GM21390 (cell line): ENCODE measurements at regions not wholly inside any gene's neighbourhood (a gene's known extent, or its start where the extent isn't known, plus 50 kb on each side); places are given as distances from the start of the nearest gene placed in this dataset.

Experiments used
- ATAC-seq: cut with Tn5 transposase; IDR thresholded peaks from one replicate; pipeline ENCODE4 v1.9.1; 2021; ENCODE audit not compliant: unreplicated experiment

GRCh38 chr16:5374184-5374583 lies 276.6 kb upstream of the EEF2KMT start:
- no peak for ATAC-seq

GRCh38 chr16:5367951-5368350 lies 270.4 kb upstream of the EEF2KMT start:
- ATAC-seq, result no peak

DNA sequence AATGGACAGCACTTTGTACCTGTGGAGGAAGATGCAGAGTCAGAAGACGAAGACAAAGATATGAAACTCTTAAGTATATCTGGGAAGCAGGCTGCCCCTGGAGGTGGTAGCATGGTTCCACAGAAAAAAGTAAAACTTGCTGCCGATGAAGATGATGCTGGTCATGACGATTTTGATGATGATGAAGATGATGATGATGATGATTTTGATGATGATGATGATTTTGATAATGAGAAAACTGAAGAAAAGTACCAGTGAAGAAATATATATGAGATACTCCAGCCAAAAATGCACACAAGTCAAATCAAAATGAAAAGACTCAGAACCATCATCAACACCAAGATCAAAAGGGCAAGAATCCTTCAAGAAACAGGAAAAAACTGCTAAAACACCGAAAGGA lies 268.5 kb upstream of the EEF2KMT start:
- ATAC-seq, result no peak

- ATAC-seq, result no peak
Observed at GRCh38 chr16:5364186-5364585, 266.6 kb upstream of the EEF2KMT start.

GRCh38 chr16:5361322-5361721 lies 263.7 kb upstream of the EEF2KMT start:
- ATAC-seq, result no peak

- no peak for ATAC-seq
Observed at GRCh38 chr16:5354645-5355044, 257.1 kb upstream of the EEF2KMT start.

- ATAC-seq, result no peak
Observed at GRCh38 chr16:5349670-5350517, 252.3 kb upstream of the EEF2KMT start.

GRCh38 chr16:5349101-5349500 lies 251.5 kb upstream of the EEF2KMT start:
- no peak for ATAC-seq

DNA sequence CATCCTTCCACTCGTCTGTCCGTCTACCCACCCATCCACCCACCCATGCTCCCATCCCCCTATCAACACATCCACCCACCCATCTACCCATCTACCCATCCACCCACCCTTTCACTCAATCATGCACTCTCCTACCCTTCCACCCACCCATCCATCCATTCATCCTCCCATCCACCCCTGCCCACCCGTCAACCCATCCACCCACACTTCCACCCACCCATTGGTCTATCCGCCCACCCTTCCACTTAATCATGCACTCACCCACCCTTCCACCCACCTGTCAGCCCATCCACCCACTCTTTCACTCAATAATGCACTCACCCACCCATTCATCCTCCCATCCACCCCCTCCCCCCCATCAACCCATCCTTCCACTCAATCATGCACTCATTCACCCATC lies 250.0 kb upstream of the EEF2KMT start:
- ATAC-seq, result no peak

DNA sequence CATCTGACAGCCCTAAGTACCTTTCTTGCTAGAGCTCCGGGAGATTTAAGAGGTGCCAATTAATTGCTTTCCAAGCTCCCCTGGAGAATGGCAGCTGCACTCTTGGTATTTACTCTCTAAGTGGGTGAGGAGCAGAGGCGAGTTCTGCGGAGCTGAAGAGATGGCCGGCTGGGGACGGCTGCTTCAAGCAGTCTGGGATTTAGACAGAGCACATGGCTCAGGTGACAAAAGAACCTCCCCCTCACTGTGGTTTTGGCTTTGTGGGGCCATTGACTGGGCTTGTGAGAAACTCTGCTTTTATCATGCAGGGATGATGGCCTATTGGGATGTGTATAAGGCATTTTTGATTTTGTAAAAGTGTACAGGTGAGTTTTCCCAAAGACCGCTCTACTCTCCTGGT lies 239.3 kb upstream of the EEF2KMT start:
- no peak for ATAC-seq

DNA sequence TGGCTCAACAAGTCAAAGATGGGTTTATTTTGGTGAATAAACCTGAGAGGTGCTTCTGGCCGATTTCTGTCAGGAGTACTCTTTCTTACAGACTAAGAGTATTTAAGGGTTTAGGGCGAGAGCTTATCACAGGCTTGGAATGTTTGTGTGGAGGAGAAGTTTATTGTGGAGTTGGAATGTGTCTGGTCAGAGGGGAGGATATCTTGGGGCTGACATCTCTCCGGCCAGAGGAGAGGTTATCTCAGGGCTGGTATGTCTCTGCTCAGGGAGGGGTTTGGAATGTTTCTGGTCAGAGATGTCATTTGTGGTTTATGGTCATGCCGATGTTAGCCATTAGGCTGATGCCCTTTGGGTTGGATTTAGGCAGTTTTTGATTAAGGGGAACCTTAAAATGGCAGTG lies 236.4 kb upstream of the EEF2KMT start:
- ATAC-seq, result no peak

- no peak for ATAC-seq
Observed at GRCh38 chr16:5333126-5333525, 235.5 kb upstream of the EEF2KMT start.

- ATAC-seq, result no peak
Observed at GRCh38 chr16:5330058-5330457, 232.5 kb upstream of the EEF2KMT start.

DNA sequence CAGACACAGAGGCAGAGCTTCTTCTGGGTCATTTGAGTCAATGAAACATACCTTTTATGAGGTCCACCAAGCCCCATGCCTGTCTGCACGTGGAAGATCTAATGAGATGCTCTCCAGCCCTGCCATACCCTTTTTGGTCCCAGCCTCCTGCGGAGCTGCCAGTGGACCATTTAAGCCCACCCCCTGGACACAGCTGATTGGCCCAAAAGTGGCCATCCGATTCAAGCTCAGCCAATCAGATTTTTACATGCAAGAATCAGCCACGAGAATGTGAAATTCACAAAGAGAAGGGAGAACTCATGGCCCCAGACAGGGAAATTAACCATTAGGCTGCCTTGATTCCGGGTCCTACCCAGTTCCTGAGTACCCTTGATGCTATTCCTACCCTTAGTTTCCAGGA lies 231.0 kb upstream of the EEF2KMT start:
- ATAC-seq, result no peak

DNA sequence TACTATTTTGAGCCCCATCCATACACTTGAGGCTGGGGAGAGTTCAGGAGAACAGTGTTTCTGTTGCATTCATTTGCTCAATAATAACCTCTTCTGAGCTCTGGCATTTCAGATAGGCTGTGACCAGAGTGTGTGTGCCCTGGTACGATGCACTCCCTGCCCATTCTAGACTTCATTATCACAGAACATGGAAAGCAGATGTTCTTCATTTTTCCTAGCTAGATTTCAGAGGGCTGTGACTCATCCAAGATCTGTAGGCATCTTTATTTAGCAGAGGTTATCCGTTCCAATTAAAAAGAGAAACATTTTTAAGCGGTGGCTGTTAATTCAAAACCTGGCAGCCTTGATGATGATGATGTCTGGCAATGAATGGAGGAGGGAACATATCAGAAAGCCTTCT lies 228.8 kb upstream of the EEF2KMT start:
- no peak for ATAC-seq

DNA sequence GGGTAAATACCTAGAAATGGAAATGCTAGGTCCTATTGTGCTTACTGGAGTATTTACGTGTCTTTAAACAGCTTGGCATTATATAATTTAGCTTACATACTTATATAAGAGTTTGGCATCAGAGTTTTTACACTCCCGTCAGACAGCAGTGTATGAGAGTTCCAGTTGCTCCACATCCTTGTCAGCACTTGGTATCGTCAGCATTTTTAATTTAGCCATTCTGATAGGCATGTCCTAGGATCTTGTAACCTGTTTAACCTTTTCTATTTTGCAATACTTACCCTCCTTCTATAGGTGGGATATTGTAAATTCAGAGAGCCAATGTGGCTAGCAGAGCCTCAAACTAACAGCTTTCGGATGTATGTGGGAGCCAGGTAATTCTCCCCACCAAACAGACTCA lies 228.3 kb upstream of the EEF2KMT start:
- no peak for ATAC-seq

- no peak for ATAC-seq
Observed at GRCh38 chr16:5323284-5324141, 225.9 kb upstream of the EEF2KMT start.

DNA sequence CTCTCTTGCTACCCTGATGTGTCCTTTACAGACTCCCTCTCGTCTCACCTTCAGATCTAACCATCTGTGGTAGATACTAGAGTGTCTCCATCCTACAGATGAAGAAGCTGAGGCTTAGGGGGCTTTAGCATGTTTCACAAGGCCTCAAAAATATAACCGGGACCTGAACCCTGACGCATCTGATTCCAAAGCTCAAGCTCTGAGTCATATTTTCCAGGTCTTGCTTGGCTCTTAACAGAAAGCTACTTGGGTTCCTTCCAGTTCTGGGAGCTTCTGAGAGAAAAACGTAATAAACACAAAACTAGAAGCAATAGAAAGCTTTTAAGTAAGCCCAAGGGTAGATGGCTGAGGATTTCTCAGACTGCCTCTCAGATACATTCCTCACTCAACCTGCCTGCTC lies 224.3 kb upstream of the EEF2KMT start:
- ATAC-seq, result no peak

DNA sequence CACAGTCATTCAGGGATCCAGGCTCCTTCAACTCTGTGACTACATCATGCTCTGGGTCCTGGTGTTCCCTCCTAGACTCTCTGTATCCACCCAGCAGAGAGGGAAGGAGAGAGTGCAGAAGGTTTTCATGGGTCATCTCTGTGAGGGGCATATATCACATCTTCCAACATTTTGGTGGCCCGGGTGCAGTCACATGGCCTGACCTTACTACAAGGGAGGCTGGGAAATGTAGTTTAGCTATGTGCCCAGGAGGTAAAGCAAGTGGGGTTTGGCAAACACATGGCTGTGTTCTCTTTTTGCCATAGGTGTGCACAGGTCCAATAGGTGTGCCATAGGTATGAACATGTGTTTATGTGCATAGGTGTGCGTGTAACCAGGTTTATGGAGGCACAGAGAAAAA lies 222.2 kb upstream of the EEF2KMT start:
- ATAC-seq, result no peak

- no peak for ATAC-seq
Observed at GRCh38 chr16:5315914-5316313, 218.3 kb upstream of the EEF2KMT start.

GRCh38 chr16:5314377-5314776 lies 216.8 kb upstream of the EEF2KMT start:
- no peak for ATAC-seq

GRCh38 chr16:5309946-5310611 lies 212.5 kb upstream of the EEF2KMT start:
- ATAC-seq, result no peak
